ENCODE measurements at regions not wholly inside any gene's neighbourhood (a gene's known extent, or its start where the extent isn't known, plus 50 kb on each side); places are given as distances from the start of the nearest gene placed in this dataset.

DNA sequence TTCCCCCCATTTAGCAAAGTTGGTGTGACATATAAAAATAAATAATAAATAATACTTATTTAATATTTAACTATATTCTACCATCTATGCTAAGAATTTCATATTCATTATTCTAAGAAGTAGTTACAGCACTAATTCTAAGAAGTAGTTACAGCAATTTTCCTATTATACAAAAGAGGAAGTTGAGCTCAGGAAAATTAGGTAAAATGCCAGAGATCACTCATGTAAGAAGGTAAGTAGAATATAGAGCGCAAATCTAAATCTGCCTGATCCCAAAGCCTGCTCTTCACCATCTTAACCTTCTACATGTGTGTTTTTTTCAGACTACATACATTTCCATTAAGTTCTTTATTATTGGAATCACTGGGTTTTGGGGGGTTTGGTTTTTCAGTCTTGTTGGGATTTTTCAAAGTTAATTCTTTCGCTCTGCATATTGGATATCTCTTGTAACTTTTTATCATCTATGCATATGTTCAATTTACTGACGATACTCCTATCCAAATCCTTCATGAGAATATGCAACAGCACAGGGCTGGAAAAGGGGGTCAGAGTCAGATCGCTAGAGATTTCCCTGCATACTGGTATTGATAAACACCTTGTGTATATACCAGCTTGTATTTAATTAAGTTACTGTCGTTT is 852.1 kb downstream of the MAT2B start:
- Histone ChIP-seq H3K27me3 (no peaks in the 10 kb centered on the region), H3K36me3 (no peaks in the 10 kb centered on the region), H3K27ac (no peak overlapping the region), H3K4me1 (no peaks in the 10 kb centered on the region), H3K9me3 (no peaks in the 10 kb centered on the region), H3K4me3 (no peak overlapping the region)
- no peak for DNase-seq (ENCODE audit: low spot score)
- TF ChIP-seq, protein P1, sequence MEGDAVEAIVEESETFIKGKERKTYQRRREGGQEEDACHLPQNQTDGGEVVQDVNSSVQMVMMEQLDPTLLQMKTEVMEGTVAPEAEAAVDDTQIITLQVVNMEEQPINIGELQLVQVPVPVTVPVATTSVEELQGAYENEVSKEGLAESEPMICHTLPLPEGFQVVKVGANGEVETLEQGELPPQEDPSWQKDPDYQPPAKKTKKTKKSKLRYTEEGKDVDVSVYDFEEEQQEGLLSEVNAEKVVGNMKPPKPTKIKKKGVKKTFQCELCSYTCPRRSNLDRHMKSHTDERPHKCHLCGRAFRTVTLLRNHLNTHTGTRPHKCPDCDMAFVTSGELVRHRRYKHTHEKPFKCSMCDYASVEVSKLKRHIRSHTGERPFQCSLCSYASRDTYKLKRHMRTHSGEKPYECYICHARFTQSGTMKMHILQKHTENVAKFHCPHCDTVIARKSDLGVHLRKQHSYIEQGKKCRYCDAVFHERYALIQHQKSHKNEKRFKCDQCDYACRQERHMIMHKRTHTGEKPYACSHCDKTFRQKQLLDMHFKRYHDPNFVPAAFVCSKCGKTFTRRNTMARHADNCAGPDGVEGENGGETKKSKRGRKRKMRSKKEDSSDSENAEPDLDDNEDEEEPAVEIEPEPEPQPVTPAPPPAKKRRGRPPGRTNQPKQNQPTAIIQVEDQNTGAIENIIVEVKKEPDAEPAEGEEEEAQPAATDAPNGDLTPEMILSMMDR (IDR thresholded peaks at IDR 0.05) = no peak

DNA sequence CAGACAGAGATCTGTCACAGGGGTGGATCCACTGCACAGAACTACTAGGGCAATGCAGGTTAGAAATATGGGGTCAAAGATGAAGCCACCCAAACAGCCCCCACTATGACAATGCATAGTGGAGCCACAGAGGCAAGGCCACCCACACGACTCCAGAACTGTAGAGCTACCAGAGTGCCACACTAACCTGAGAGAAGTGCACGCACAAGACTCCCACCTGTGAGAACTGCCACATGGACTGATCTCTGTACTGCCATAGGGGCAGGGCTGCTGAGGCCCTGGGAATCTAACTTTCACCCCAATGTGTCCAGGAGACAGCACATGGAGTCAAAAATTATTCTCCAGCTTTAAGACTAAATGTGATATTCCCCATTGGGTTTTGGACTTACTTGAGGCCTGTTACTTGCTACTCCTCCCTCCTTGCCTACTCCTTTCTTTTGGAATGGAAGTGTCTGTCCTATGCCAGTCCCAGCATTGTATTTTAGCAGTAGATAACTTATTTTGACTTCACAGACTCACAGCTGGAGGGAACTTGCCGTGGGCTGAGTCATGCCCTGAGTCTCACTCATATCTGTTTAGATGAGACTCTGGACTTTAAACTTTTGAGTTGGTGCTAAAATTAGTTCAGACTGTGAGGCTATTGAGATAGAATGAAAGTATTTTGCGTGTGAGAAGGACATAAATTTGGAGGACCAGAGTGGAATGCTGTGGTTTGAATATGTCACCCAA is 853.3 kb downstream of the MAT2B start:
- TF ChIP-seq, protein P1 (IDR thresholded peaks at IDR 0.05) = no peak
- no peak overlapping the region for H3K27ac ChIP-seq
- H3K36me3 ChIP-seq = no peaks in the 10 kb centered on the region
- DNase-seq (ENCODE audit: low spot score) = no peak
- no peaks in the 10 kb centered on the region for H3K9me3 ChIP-seq
- no peak overlapping the region for H3K4me3 ChIP-seq
- H3K4me1 ChIP-seq = no peaks in the 10 kb centered on the region
- no peaks in the 10 kb centered on the region for H3K27me3 ChIP-seq

DNA sequence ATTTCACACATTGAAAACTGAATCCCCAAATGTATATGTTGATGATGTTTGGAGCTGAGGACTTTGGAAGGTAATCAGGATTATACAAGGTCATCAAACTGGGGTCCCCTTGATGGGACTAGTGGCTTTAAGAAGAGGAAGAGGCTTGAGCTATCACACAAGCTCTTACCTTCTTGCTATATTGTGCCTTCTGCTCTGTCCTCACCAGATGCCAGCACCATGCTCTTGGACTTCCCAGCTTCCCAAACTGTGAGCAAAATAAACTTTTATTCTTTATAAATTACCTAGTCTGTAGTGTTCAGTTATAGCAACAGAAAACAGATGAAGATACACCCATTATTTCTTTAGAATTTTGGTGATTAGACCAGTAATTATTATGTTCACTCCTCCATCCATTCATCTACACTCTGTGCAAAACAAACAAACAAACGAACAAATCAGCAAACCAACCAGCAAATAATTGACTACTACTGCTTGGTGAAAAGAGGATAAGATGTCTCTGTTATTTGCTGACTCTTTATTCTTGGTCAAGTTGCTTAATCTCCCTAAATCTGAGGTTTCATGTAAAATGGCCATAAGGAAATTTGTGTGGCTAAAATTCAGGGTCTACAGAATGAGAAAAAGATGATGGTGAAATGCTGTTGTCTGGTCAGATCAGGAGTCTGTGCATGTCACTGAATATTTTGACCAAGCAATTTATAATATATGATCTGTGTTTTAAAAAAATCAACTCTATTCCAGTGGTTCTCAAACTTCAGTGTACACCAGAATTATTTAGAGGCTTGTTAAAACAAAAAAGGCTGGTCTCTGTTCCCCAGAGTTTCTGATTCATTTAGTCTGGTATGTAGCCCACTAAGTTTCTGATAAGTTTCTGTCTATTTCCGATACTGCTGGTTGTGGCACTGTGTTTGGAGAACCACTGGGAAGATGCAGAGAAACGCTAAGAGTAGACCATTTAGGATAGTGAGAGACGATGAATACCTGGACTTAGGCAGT is 854.1 kb downstream of the MAT2B start:
- H3K9me3 ChIP-seq = no peaks in the 10 kb centered on the region
- TF ChIP-seq, protein P1 (IDR thresholded peaks at IDR 0.05) = no peak

DNA sequence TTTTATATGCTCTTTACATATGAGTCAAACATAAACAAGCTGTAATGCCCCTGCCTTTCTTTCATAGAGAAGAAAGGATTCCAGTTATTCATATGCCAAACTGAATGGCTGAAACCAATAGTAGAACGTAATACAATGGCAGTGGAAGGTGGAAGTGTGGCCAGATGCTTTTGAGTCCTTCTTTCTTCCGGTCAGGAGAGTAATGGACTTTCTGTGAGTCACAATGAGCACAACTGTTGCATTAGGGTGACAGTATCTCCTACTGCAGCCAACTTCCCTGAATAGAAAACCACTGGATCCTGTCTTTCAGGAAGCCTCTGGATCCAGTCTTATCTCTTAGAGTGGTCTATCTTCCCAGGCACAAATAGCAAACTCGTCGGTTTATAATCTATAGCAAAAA is 855.2 kb downstream of the MAT2B start:
- H3K4me1 ChIP-seq = no peaks in the 10 kb centered on the region
- H3K4me3 ChIP-seq = no peak overlapping the region
- TF ChIP-seq, protein P1 (IDR thresholded peaks at IDR 0.05) = no peak
- no peak for DNase-seq (ENCODE audit: low spot score)
- no peaks in the 10 kb centered on the region for H3K9me3 ChIP-seq
- no peaks in the 10 kb centered on the region for H3K36me3 ChIP-seq
- no peaks in the 10 kb centered on the region for H3K27me3 ChIP-seq
- no peak overlapping the region for H3K27ac ChIP-seq

More for the DNA sequence above, 854.1 kb downstream of the MAT2B start:
- Histone ChIP-seq H3K4me1 (no peaks in the 10 kb centered on the region), H3K27ac (no peak overlapping the region), H3K4me3 (no peak overlapping the region), H3K36me3 (no peaks in the 10 kb centered on the region), H3K27me3 (no peaks in the 10 kb centered on the region)
- no peak for DNase-seq (ENCODE audit: low spot score)

DNA sequence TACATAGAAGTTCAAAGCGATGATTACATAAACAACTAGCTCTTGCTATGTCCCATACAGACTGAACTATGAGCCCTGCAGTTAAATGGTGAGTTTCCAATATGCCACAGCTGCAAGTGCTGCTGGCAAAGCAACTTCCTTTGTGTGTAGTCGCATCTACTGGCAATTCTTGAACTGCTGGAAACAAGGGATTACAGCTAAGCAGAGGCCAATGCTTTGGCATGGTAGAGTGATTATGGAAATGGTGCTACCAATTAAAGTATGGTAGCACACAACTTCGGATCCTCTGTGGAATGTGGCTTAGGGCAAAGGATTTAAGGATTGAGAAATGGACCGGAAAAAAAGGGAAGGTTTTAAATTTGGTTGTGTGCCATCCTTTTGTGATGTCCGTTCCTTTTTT is 856.6 kb downstream of the MAT2B start:
- no peak overlapping the region for H3K4me3 ChIP-seq
- TF ChIP-seq, protein P1 (IDR thresholded peaks at IDR 0.05) = no peak
- no peak for DNase-seq (ENCODE audit: low spot score)

More for the DNA sequence above, 856.6 kb downstream of the MAT2B start:
- Histone ChIP-seq H3K27me3 (no peaks in the 10 kb centered on the region), H3K27ac (no peak overlapping the region), H3K36me3 (no peaks in the 10 kb centered on the region), H3K4me1 (no peaks in the 10 kb centered on the region), H3K9me3 (no peaks in the 10 kb centered on the region)
